B cell (primary cell): ENCODE measurements at regions not wholly inside any gene's neighbourhood (a gene's known extent, or its start where the extent isn't known, plus 50 kb on each side); places are given as distances from the start of the nearest gene placed in this dataset.

Experiments used
- ATAC-seq: fragments of 200-7000 bp; cut with Tn5 transposase; one replicate; pipeline ENCODE4 v1.10.0; 2021; ENCODE audit warnings: low read depth, mild to moderate bottlenecking, moderate number of reproducible peaks, moderate library complexity
- CTCF ChIA-PET: fragments of 350-600 bp; sonication (Branson Sonifier 250); formaldehyde crosslinking; loops from one replicate; lab custom pipeline; 2021; ENCODE audit warnings: antibody characterized with exemption, inconsistent platforms; lab: Charles Lee
- POLR2A ChIA-PET: fragments of 350-600 bp; sonication (Branson Sonifier 250); formaldehyde crosslinking; loops from one replicate; lab custom pipeline; 2021; ENCODE audit warnings: antibody characterized with exemption; lab: Charles Lee
- DNase-seq: peaks from one replicate; pipeline ENCODE4 v3.0.0; 2013
- H2AFZ ChIP-seq: 2 replicates; pipeline ENCODE4 v1.6.1; 2012; ENCODE audit warnings: mild to moderate bottlenecking, low read depth, low read length; ENCODE audit not compliant: insufficient read depth, poor library complexity, severe bottlenecking
- H3K27ac ChIP-seq, 2 donors: 1 replicate in 1 of 2; 2 replicates in 1 of 2; pipeline ENCODE4 v1.5.1; 2012 to 2013; ENCODE audit warnings: low read length in 2 of 2, mild to moderate bottlenecking in 2 of 2, moderate library complexity in 1 of 2
- H3K27me3 ChIP-seq, 4 experiments: fragments of 200-600 bp in 1 of 4; sonication (generic) in 1 of 4; replicated peaks in 1 of 4; 1 replicate in 2 of 4; 2 replicates in 2 of 4; pipeline versions ENCODE4 v1.6.1 to v1.7.0; 2013 to 2016; ENCODE audit warnings: low read length in 3 of 4, mild to moderate bottlenecking in 2 of 4, mixed read lengths in 1 of 4, moderate library complexity in 1 of 4; ENCODE audit not compliant: insufficient read depth in 4 of 4, control insufficient read depth in 3 of 4; ENCODE audit errors: control extremely low read depth in 1 of 4
- H3K36me3 ChIP-seq, 2 experiments: replicated peaks in 1 of 2; 1 replicate in 1 of 2; 2 replicates in 1 of 2; pipeline versions ENCODE4 v1.6.1 to v1.7.1; 2013; ENCODE audit warnings: low read length in 1 of 2; ENCODE audit not compliant: insufficient read depth in 2 of 2, control insufficient read depth in 1 of 2; ENCODE audit errors: control extremely low read depth in 1 of 2, extremely low read depth in 1 of 2
- H3K4me1 ChIP-seq, 2 donors: fragments of 200-600 bp in 1 of 2; sonication (generic) in 1 of 2; 1 replicate in 1 of 2; 2 replicates in 1 of 2; pipeline versions ENCODE4 v1.5.1 to v1.6.1; 2013 to 2017; ENCODE audit warnings: low read length in 2 of 2; ENCODE audit not compliant: control insufficient read depth in 2 of 2, insufficient read depth in 2 of 2
- H3K4me2 ChIP-seq: replicated peaks from 2 replicates; pipeline ENCODE3; 2012; ENCODE audit warnings: mild to moderate bottlenecking, low read depth, low read length; ENCODE audit not compliant: poor library complexity, severe bottlenecking
- H3K4me3 ChIP-seq, 5 experiments: fragments of 200-600 bp in 1 of 5; sonication (generic) in 1 of 5; 1 replicate in 3 of 5; 2 replicates in 2 of 5; pipeline versions ENCODE4 v1.5.1 to v1.7.0; 2011 to 2016; ENCODE audit warnings: low read length in 4 of 5, mild to moderate bottlenecking in 4 of 5, low read depth in 2 of 5, control low read depth in 1 of 5, moderate library complexity in 1 of 5; ENCODE audit not compliant: insufficient read depth in 1 of 5; ENCODE audit errors: control extremely low read depth in 1 of 5, extremely low read depth in 1 of 5
- H3K79me2 ChIP-seq: fragments of 200-600 bp; sonication (generic); one replicate; pipeline ENCODE4 v1.6.0; 2016; ENCODE audit warnings: low read length; ENCODE audit not compliant: control insufficient read depth, insufficient read depth
- H3K9ac ChIP-seq: fragments of 200-600 bp; sonication (generic); 2 replicates; pipeline ENCODE4 v1.6.1; 2017; ENCODE audit warnings: mild to moderate bottlenecking, low read length, moderate library complexity
- H3K9me3 ChIP-seq, 3 donors: one replicate each; pipeline versions ENCODE4 v1.6.1 to v1.7.1; 2013; ENCODE audit warnings: low read length in 2 of 3; ENCODE audit not compliant: control insufficient read depth in 2 of 3, insufficient read depth in 1 of 3; ENCODE audit errors: control extremely low read depth in 1 of 3
- H4K20me1 ChIP-seq: 2 replicates; pipeline ENCODE4 v1.6.0; 2012; ENCODE audit warnings: mild to moderate bottlenecking, low read length; ENCODE audit not compliant: insufficient read depth, control insufficient read depth, poor library complexity, severe bottlenecking
- H3K27ac Mint-ChIP-seq: one replicate; pipeline ENCODE4 v1.8.0; 2021; ENCODE audit warnings: mixed read lengths
- H3K27me3 Mint-ChIP-seq: one replicate; pipeline ENCODE4 v1.8.0; 2021; ENCODE audit warnings: mixed read lengths
- H3K4me1 Mint-ChIP-seq: one replicate; pipeline ENCODE4 v1.8.0; 2021; ENCODE audit warnings: mixed read lengths
- H3K4me3 Mint-ChIP-seq: one replicate; pipeline ENCODE4 v1.8.0; 2021; ENCODE audit warnings: mixed read lengths
- H3K9me3 Mint-ChIP-seq: one replicate; pipeline ENCODE4 v1.8.0; 2022; ENCODE audit warnings: mixed read lengths; ENCODE audit not compliant: insufficient read depth
- CTCF ChIP-seq: fragments of 200-600 bp; IDR thresholded peaks from one replicate; pipeline ENCODE4 v1.8.0; 2022; ENCODE audit warnings: antibody characterized with exemption, mild to moderate bottlenecking
- EZH2 ChIP-seq: IDR thresholded peaks from 2 replicates; pipeline ENCODE4 v1.6.1; 2012; ENCODE audit warnings: borderline replicate concordance, low read depth, mild to moderate bottlenecking, moderate library complexity, low read length; ENCODE audit not compliant: insufficient read depth, poor library complexity, severe bottlenecking
- WGBS: methylation state at CpG from one replicate; pipeline ENCODE4 v1.1.5; 2013; ENCODE audit warnings: missing lambda C conversion rate; ENCODE audit not compliant: insufficient coverage; 5-methylcytosine and 5-hydroxymethylcytosine counted together
- intact Hi-C: fragments of 100-400 bp; cut with micrococcal nuclease; formaldehyde crosslinking; loops from one replicate; pipeline ENCODE4 v1.10.0; 2022

- Histone ChIP-seq H2AFZ (no peak overlapping the region), H3K36me3 (no peaks in the 10 kb centered on the region), H3K4me2 (no peak overlapping the region), H3K4me1 (peaks cover 1 to 12% of the 10 kb centered on the region in 2 donors), H3K9ac (no peak overlapping the region), H3K9me3 (peaks cover 0 to 15% (median 7%) of the 10 kb centered on the region in 3 donors), H3K27me3 (no peaks in the 10 kb centered on the region), H3K79me2 (no peaks in the 10 kb centered on the region), H4K20me1 (no peaks in the 10 kb centered on the region), H3K27ac (no peak overlapping the region), H3K4me3 (no peak overlapping the region)
- no peak for DNase-seq
- CTCF ChIA-PET: interaction anchor here (0.8 kb wide), 1 partner anchor 9 kb away, joined by 3 read pairs; no protein-coding TSS in a partner anchor
- no peak for TF ChIP-seq CTCF
- TF ChIP-seq EZH2: no peak
- Mint-ChIP-seq H3K27ac (no peak overlapping the region), H3K4me3 (no peak overlapping the region), H3K4me1 (peaks cover 5% of the 10 kb centered on the region), H3K27me3 (no peaks in the 10 kb centered on the region), H3K9me3 (peaks cover 3% of the 10 kb centered on the region)
- POLR2A ChIA-PET: no interaction called here
- 85% methylated on average over 3 of the region's 6 CpGs for WGBS
- intact Hi-C loops: no loop called here
- ATAC-seq: no peak
Measured at GRCh38 chr14:101010293-101010692, 106.8 kb upstream of the RTL1 start.

GRCh38 chr14:101010835-101011234 is 107.3 kb upstream of the RTL1 start:
- H3K4me2 ChIP-seq: no peak overlapping the region
- WGBS: no CpG with 5 or more reads among the region's 2 CpGs
- no peak overlapping the region for H3K27ac ChIP-seq
- CTCF ChIA-PET: no interaction called here
- H3K4me3 Mint-ChIP-seq: no peak overlapping the region
- intact Hi-C loops: no loop called here
- TF ChIP-seq EZH2 (no peak), CTCF (no peak)
- H4K20me1 ChIP-seq: no peaks in the 10 kb centered on the region
- no peaks in the 10 kb centered on the region for H3K27me3 Mint-ChIP-seq
- peaks cover 3% of the 10 kb centered on the region for H3K9me3 Mint-ChIP-seq
- no peaks in the 10 kb centered on the region for H3K27me3 ChIP-seq
- H3K4me1 ChIP-seq: peaks cover 0 to 7% of the 10 kb centered on the region in 2 donors
- H3K4me1 Mint-ChIP-seq: peaks cover 3% of the 10 kb centered on the region
- POLR2A ChIA-PET: no interaction called here
- no peak for DNase-seq
- H3K27ac Mint-ChIP-seq: no peak overlapping the region
- no peak overlapping the region for H3K9ac ChIP-seq
- peaks cover 0 to 15% (median 7%) of the 10 kb centered on the region in 3 donors for H3K9me3 ChIP-seq
- no peak overlapping the region for H3K4me3 ChIP-seq
- H2AFZ ChIP-seq: no peak overlapping the region
- H3K79me2 ChIP-seq: no peaks in the 10 kb centered on the region
- H3K36me3 ChIP-seq: no peaks in the 10 kb centered on the region
- no peak for ATAC-seq
